ENCODE measurements at regions not wholly inside any gene's neighbourhood (a gene's known extent, or its start where the extent isn't known, plus 50 kb on each side); places are given as distances from the start of the nearest gene placed in this dataset.

- TF ChIP-seq, protein P1, sequence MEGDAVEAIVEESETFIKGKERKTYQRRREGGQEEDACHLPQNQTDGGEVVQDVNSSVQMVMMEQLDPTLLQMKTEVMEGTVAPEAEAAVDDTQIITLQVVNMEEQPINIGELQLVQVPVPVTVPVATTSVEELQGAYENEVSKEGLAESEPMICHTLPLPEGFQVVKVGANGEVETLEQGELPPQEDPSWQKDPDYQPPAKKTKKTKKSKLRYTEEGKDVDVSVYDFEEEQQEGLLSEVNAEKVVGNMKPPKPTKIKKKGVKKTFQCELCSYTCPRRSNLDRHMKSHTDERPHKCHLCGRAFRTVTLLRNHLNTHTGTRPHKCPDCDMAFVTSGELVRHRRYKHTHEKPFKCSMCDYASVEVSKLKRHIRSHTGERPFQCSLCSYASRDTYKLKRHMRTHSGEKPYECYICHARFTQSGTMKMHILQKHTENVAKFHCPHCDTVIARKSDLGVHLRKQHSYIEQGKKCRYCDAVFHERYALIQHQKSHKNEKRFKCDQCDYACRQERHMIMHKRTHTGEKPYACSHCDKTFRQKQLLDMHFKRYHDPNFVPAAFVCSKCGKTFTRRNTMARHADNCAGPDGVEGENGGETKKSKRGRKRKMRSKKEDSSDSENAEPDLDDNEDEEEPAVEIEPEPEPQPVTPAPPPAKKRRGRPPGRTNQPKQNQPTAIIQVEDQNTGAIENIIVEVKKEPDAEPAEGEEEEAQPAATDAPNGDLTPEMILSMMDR (IDR thresholded peaks at IDR 0.05), result no peak
- no peak for ATAC-seq
- no peaks in the 10 kb centered on the region for H3K36me3 ChIP-seq (ENCODE audit: insufficient read depth in 1 of 2, low read depth in 1 of 2)
- no peaks in the 10 kb centered on the region for H3K4me1 ChIP-seq
- WGBS, 3 donors, result 47 to 79% (median 71%) methylated on average over 3 of the region's 3 CpGs
- H3K27ac ChIP-seq, result no peak overlapping the region
- no peaks in the 10 kb centered on the region for H3K27me3 ChIP-seq (ENCODE audit: insufficient read depth in 3 of 3, low read length in 2 of 3)
- no peak overlapping the region for H3K4me3 ChIP-seq
- H3K9me3 ChIP-seq, result no peaks in the 10 kb centered on the region
- intact Hi-C loops (cut with DNase I), result no loop called here
- no peak for DNase-seq
Measured at GRCh38 chr7:111642373-111642772, 80.1 kb upstream of the IMMP2L start.

GRCh38 chr7:111640416-111640815 lies 78.1 kb upstream of the IMMP2L start:
- Histone ChIP-seq H3K36me3 (ENCODE audit: insufficient read depth in 1 of 2, low read depth in 1 of 2) (no peaks in the 10 kb centered on the region), H3K27ac (no peak overlapping the region), H3K4me1 (no peaks in the 10 kb centered on the region), H3K27me3 (ENCODE audit: insufficient read depth in 3 of 3, low read length in 2 of 3) (no peaks in the 10 kb centered on the region), H3K4me3 (no peak overlapping the region), H3K9me3 (no peaks in the 10 kb centered on the region)
- intact Hi-C loops (cut with DNase I), result no loop called here
- WGBS, 3 donors, result 29 to 41% (median 29%) methylated on average over 3 of the region's 3 CpGs
- no peak for DNase-seq
- ATAC-seq, result no peak
- TF ChIP-seq, protein P1 (IDR thresholded peaks at IDR 0.05), result no peak

GRCh38 chr7:111639934-111640333 lies 77.6 kb upstream of the IMMP2L start:
- Histone ChIP-seq H3K27me3 (ENCODE audit: insufficient read depth in 3 of 3, low read length in 2 of 3) (no peaks in the 10 kb centered on the region), H3K36me3 (ENCODE audit: insufficient read depth in 1 of 2, low read depth in 1 of 2) (no peaks in the 10 kb centered on the region), H3K4me1 (no peaks in the 10 kb centered on the region), H3K4me3 (no peak overlapping the region), H3K9me3 (no peaks in the 10 kb centered on the region), H3K27ac (no peak overlapping the region)
- ATAC-seq, result peak in 1 of 4 donors; percentile 41
- intact Hi-C loops (cut with DNase I), result no loop called here
- DNase-seq, result no peak
- 17 to 31% (median 22%) methylated on average over 2 of the region's 2 CpGs for WGBS, 3 donors
- TF ChIP-seq, protein P1 (IDR thresholded peaks at IDR 0.05), result no peak

GRCh38 chr7:111638078-111638477 lies 75.8 kb upstream of the IMMP2L start:
- no peaks in the 10 kb centered on the region for H3K4me1 ChIP-seq

DNA sequence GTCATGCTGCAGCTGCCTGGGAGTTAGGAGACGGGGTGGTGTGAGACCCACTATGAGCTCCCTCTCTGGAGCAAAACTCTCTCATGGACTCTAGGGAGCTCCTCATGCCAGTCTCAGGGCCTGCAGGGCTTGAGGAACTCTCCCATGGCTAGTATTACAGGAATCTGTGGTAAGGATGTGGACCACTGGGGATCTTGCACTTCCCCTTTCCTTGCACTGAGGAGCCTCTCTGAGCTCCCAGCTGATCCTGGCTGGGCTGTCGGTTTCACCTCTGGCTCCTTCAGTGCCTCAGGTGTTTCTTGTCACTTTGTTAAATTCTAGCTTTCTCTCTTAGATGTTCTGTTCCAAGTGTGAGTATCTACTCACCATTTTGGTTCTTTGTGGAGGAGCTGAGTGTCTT lies 71.6 kb upstream of the IMMP2L start:
- TF ChIP-seq, protein P1 (IDR thresholded peaks at IDR 0.05), result no peak
- Histone ChIP-seq H3K4me1 (no peaks in the 10 kb centered on the region), H3K36me3 (ENCODE audit: insufficient read depth in 1 of 2, low read depth in 1 of 2) (no peaks in the 10 kb centered on the region), H3K27me3 (ENCODE audit: insufficient read depth in 3 of 3, low read length in 2 of 3) (no peaks in the 10 kb centered on the region), H3K4me3 (no peak overlapping the region), H3K27ac (no peak overlapping the region), H3K9me3 (peaks cover 9% of the 10 kb centered on the region)
- intact Hi-C loops (cut with DNase I), result no loop called here
- no peak for ATAC-seq
- 67 to 83% (median 69%) methylated on average over 2 of the region's 2 CpGs for WGBS, 3 donors
- DNase-seq, result no peak

More at GRCh38 chr7:111638078-111638477, 75.8 kb upstream of the IMMP2L start:
- Histone ChIP-seq H3K27me3 (ENCODE audit: insufficient read depth in 3 of 3, low read length in 2 of 3) (no peaks in the 10 kb centered on the region), H3K4me3 (no peak overlapping the region), H3K27ac (no peak overlapping the region), H3K9me3 (no peaks in the 10 kb centered on the region), H3K36me3 (ENCODE audit: insufficient read depth in 1 of 2, low read depth in 1 of 2) (no peaks in the 10 kb centered on the region)
- TF ChIP-seq, protein P1 (IDR thresholded peaks at IDR 0.05), result no peak
- whole genome bisulfite sequencing, 3 donors, result 16 to 26% (median 20%) methylated on average over 2 of the region's 2 CpGs
- intact Hi-C loops (cut with DNase I), result no loop called here
- no peak for DNase-seq
- ATAC-seq, result no peak
